ENCODE measurements at regions not wholly inside any gene's neighbourhood (a gene's known extent, or its start where the extent isn't known, plus 50 kb on each side); places are given as distances from the start of the nearest gene placed in this dataset.
A peak's percentile ranks its signal among the peaks of the same experiment; 100 is the strongest.
"Not testable (repeated sequence)": the region's sequence is repeated elsewhere in the genome, so short reads cannot be mapped to it uniquely, and the experiment has no call there.

- TF ChIP-seq EZH2phosphoT487 (IDR thresholded peaks at IDR 0.05; ENCODE audit: low read length) (no peak), CTCF (IDR thresholded peaks at IDR 0.05; ENCODE audit: low read length) (no peak), EZH2 (optimal IDR thresholded peaks at IDR 0.05; ENCODE audit: low read depth, low read length) (no peak)
- Histone ChIP-seq H3K9me3 (replicated peaks; ENCODE audit: insufficient read depth, low read length) (no peaks in the 10 kb centered on the region), H3K9ac (ENCODE audit: low read length) (no peak overlapping the region), H3K27ac (ENCODE audit: low read length) (no peak overlapping the region), H3K27me3 (replicated peaks; ENCODE audit: insufficient read depth, low read length) (no peaks in the 10 kb centered on the region), H3K4me1 (ENCODE audit: low read length) (peaks cover 4% of the 10 kb centered on the region), H4K20me1 (ENCODE audit: insufficient read depth, low read length) (no peaks in the 10 kb centered on the region), H3K4me2 (ENCODE audit: low read depth, low read length) (no peak overlapping the region), H2AFZ (ENCODE audit: low read length) (no peak overlapping the region), H3F3A (ENCODE audit: insufficient read depth, low read length) (0 out of 2 replicates have a peak, but pooled peaks cover 3% of the 10 kb centered on the region), H3K79me2 (ENCODE audit: low read length) (no peaks in the 10 kb centered on the region), H3K9me2 (replicated peaks; ENCODE audit: insufficient read depth, low read length) (no peaks in the 10 kb centered on the region), H3K36me3 (replicated peaks; ENCODE audit: insufficient read depth, low read length) (no peaks in the 10 kb centered on the region), H3K4me3 (ENCODE audit: low read length) (no peak overlapping the region)
- DNase-seq = no peak
These were observed 95.4 kb upstream of the RNU6-1 start for GRCh38 chr15:67935244-67935643.

GRCh38 chr15:67936258-67936657 is 96.4 kb upstream of the RNU6-1 start:
- no peak for TF ChIP-seq CTCF (IDR thresholded peaks at IDR 0.05; ENCODE audit: low read length)
- H3K36me3 ChIP-seq (replicated peaks; ENCODE audit: insufficient read depth, low read length) = no peaks in the 10 kb centered on the region
- H3F3A ChIP-seq (ENCODE audit: insufficient read depth, low read length) = 0 out of 2 replicates have a peak, but pooled peaks cover 3% of the 10 kb centered on the region
- no peak overlapping the region for H3K9ac ChIP-seq (ENCODE audit: low read length)
- no peak for DNase-seq
- no peak overlapping the region for H3K4me3 ChIP-seq (ENCODE audit: low read length)
- H3K4me1 ChIP-seq (ENCODE audit: low read length) = peaks cover 10% of the 10 kb centered on the region
- H4K20me1 ChIP-seq (ENCODE audit: insufficient read depth, low read length) = no peaks in the 10 kb centered on the region
- H3K9me2 ChIP-seq (replicated peaks; ENCODE audit: insufficient read depth, low read length) = no peaks in the 10 kb centered on the region
- H3K4me2 ChIP-seq (ENCODE audit: low read depth, low read length) = no peak overlapping the region
- H3K27me3 ChIP-seq (replicated peaks; ENCODE audit: insufficient read depth, low read length) = no peaks in the 10 kb centered on the region
- H2AFZ ChIP-seq (ENCODE audit: low read length) = no peak overlapping the region
- H3K79me2 ChIP-seq (ENCODE audit: low read length) = no peaks in the 10 kb centered on the region
- no peak overlapping the region for H3K27ac ChIP-seq (ENCODE audit: low read length)
- H3K9me3 ChIP-seq (replicated peaks; ENCODE audit: insufficient read depth, low read length) = no peaks in the 10 kb centered on the region

- Histone ChIP-seq H3K27me3 (replicated peaks; ENCODE audit: insufficient read depth, low read length) (no peaks in the 10 kb centered on the region), H3K9me2 (replicated peaks; ENCODE audit: insufficient read depth, low read length) (no peaks in the 10 kb centered on the region), H3K36me3 (replicated peaks; ENCODE audit: insufficient read depth, low read length) (no peaks in the 10 kb centered on the region), H3K4me1 (ENCODE audit: low read length) (peaks cover 10% of the 10 kb centered on the region), H3K79me2 (ENCODE audit: low read length) (no peaks in the 10 kb centered on the region), H3K4me2 (ENCODE audit: low read depth, low read length) (no peak overlapping the region), H4K20me1 (ENCODE audit: insufficient read depth, low read length) (no peaks in the 10 kb centered on the region), H3F3A (ENCODE audit: insufficient read depth, low read length) (0 out of 2 replicates have a peak, but pooled peaks cover 3% of the 10 kb centered on the region), H3K9ac (ENCODE audit: low read length) (no peak overlapping the region), H3K9me3 (replicated peaks; ENCODE audit: insufficient read depth, low read length) (no peaks in the 10 kb centered on the region), H2AFZ (ENCODE audit: low read length) (no peak overlapping the region), H3K27ac (ENCODE audit: low read length) (no peak overlapping the region), H3K4me3 (ENCODE audit: low read length) (no peak overlapping the region)
- DNase-seq = no peak
- TF ChIP-seq EZH2phosphoT487 (IDR thresholded peaks at IDR 0.05; ENCODE audit: low read length) = no peak
- TF ChIP-seq CTCF (IDR thresholded peaks at IDR 0.05; ENCODE audit: low read length) = no peak
- no peak for TF ChIP-seq EZH2 (optimal IDR thresholded peaks at IDR 0.05; ENCODE audit: low read depth, low read length)
These were observed 97.4 kb upstream of the RNU6-1 start for GRCh38 chr15:67937153-67937761.

GRCh38 chr15:67939179-67939578 is 99.3 kb upstream of the RNU6-1 start:
- H3K79me2 ChIP-seq (ENCODE audit: low read length); H3K36me3 ChIP-seq (replicated peaks; ENCODE audit: insufficient read depth, low read length); DNase-seq; H4K20me1 ChIP-seq (ENCODE audit: insufficient read depth, low read length); H3K9ac ChIP-seq (ENCODE audit: low read length); H3K4me2 ChIP-seq (ENCODE audit: low read depth, low read length); H3K4me3 ChIP-seq (ENCODE audit: low read length); H2AFZ ChIP-seq (ENCODE audit: low read length); H3F3A ChIP-seq (ENCODE audit: insufficient read depth, low read length); H3K9me3 ChIP-seq (replicated peaks; ENCODE audit: insufficient read depth, low read length); H3K27me3 ChIP-seq (replicated peaks; ENCODE audit: insufficient read depth, low read length); H3K27ac ChIP-seq (ENCODE audit: low read length); H3K9me2 ChIP-seq (replicated peaks; ENCODE audit: insufficient read depth, low read length): not testable (repeated sequence)
- peaks cover 10% of the 10 kb centered on the region for H3K4me1 ChIP-seq (ENCODE audit: low read length)

GRCh38 chr15:67939588-67940323 is 99.9 kb upstream of the RNU6-1 start:
- peak; percentile 60 for DNase-seq
- not testable (repeated sequence) for H3K79me2 ChIP-seq (ENCODE audit: low read length); H4K20me1 ChIP-seq (ENCODE audit: insufficient read depth, low read length); H3K9me3 ChIP-seq (replicated peaks; ENCODE audit: insufficient read depth, low read length); H2AFZ ChIP-seq (ENCODE audit: low read length); H3K4me2 ChIP-seq (ENCODE audit: low read depth, low read length); H3K9ac ChIP-seq (ENCODE audit: low read length); H3K9me2 ChIP-seq (replicated peaks; ENCODE audit: insufficient read depth, low read length); H3K4me3 ChIP-seq (ENCODE audit: low read length); H3K27me3 ChIP-seq (replicated peaks; ENCODE audit: insufficient read depth, low read length); H3K36me3 ChIP-seq (replicated peaks; ENCODE audit: insufficient read depth, low read length); H3F3A ChIP-seq (ENCODE audit: insufficient read depth, low read length); H3K27ac ChIP-seq (ENCODE audit: low read length)
- H3K4me1 ChIP-seq (ENCODE audit: low read length) = peaks cover 10% of the 10 kb centered on the region

Data from MM.1S (cell line).